Right lobe of liver (tissue), 4 donors: ENCODE measurements at regions not wholly inside any gene's neighbourhood (a gene's known extent, or its start where the extent isn't known, plus 50 kb on each side); places are given as distances from the start of the nearest gene placed in this dataset.

Source experiments
- POLR2A ChIP-seq: fragments of 450-650 bp; IDR thresholded peaks from one replicate; pipeline ENCODE4 v1.6.1; 2017; ENCODE audit warnings: antibody characterized with exemption, mild to moderate bottlenecking
- TF ChIP-seq, protein P1 (sequence below), 4 donors: fragments of 200-600 bp in 3 of 4; fragments of 450-650 bp in 1 of 4; IDR thresholded peaks; one replicate each; pipeline versions ENCODE4 v1.5.1 to v1.8.0; 2016 to 2022; ENCODE audit warnings: antibody characterized with exemption in 4 of 4, mild to moderate bottlenecking in 2 of 4
- donor health status: DM: no; HTN: no; CAD: no.
- donor health status: DM: no; HTN: no; CAD: no.
- donor health status: DM: no; HTN: yes; CAD: no.

DNA sequence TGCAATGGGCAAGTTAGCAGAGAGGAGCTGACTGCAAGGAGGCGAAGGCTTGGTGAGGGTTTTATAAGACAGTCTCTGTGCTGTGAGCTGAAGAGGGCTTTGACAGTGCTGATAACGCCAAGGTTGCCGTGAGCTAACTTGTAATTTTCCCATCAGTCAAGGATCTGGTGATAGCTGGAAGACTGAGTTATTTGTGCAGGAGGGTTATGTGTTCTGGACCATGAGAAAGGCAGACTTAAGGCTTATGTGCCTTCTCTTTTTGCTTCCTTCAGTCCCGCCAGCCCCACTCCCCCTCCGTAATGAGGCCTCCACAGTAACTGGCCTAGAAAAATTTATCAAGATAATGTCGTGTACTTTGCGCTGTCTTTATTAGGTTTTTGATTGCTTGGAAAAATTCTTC is 94.6 kb downstream of the RTP5 start:
- TF ChIP-seq, protein P1, sequence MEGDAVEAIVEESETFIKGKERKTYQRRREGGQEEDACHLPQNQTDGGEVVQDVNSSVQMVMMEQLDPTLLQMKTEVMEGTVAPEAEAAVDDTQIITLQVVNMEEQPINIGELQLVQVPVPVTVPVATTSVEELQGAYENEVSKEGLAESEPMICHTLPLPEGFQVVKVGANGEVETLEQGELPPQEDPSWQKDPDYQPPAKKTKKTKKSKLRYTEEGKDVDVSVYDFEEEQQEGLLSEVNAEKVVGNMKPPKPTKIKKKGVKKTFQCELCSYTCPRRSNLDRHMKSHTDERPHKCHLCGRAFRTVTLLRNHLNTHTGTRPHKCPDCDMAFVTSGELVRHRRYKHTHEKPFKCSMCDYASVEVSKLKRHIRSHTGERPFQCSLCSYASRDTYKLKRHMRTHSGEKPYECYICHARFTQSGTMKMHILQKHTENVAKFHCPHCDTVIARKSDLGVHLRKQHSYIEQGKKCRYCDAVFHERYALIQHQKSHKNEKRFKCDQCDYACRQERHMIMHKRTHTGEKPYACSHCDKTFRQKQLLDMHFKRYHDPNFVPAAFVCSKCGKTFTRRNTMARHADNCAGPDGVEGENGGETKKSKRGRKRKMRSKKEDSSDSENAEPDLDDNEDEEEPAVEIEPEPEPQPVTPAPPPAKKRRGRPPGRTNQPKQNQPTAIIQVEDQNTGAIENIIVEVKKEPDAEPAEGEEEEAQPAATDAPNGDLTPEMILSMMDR (IDR thresholded peaks at IDR 0.05) = no peak
- no peak for TF ChIP-seq POLR2A
